Thyroid gland (tissue), 4 donors: ENCODE measurements at regions not wholly inside any gene's neighbourhood (a gene's known extent, or its start where the extent isn't known, plus 50 kb on each side); places are given as distances from the start of the nearest gene placed in this dataset.

Experiments
- DNase-seq, 2 donors: peaks; one replicate each; pipeline ENCODE4 v3.0.0-alpha.2; 2019
- H3K27ac ChIP-seq, 3 donors: fragments of 200-600 bp; sonication (generic); 1 replicate in 2 of 3; 2 replicates in 1 of 3; pipeline ENCODE4 v1.5.1; 2016 to 2019; ENCODE audit warnings: mild to moderate bottlenecking in 1 of 3, moderate library complexity in 1 of 3
- H3K27me3 ChIP-seq: fragments of 200-600 bp; sonication (generic); one replicate; pipeline ENCODE4 v1.5.1; 2019
- H3K36me3 ChIP-seq, 2 donors: fragments of 200-600 bp; sonication (generic); one replicate each; pipeline ENCODE4 v1.5.1; 2016 to 2019
- H3K4me1 ChIP-seq, 2 donors: fragments of 200-600 bp; sonication (generic); one replicate each; pipeline ENCODE4 v1.5.1; 2017 to 2019
- H3K4me3 ChIP-seq, 3 donors: fragments of 200-600 bp; sonication (generic); replicated peaks in 1 of 3; 1 replicate in 2 of 3; 2 replicates in 1 of 3; pipeline ENCODE4 v1.5.1; 2016; ENCODE audit warnings: mild to moderate bottlenecking in 1 of 3
- H3K9me3 ChIP-seq: fragments of 200-600 bp; sonication (generic); one replicate; pipeline ENCODE4 v1.5.1; 2017
- CTCF ChIP-seq, 6 experiments: fragments of 200-600 bp in 3 of 6; fragments of 450-650 bp in 3 of 6; sonication (generic) in 3 of 6; IDR thresholded peaks; one replicate each; pipeline ENCODE4 v1.5.1; 2016 to 2019; ENCODE audit warnings: antibody characterized with exemption in 6 of 6, mild to moderate bottlenecking in 2 of 6, inconsistent platforms in 1 of 6, moderate library complexity in 1 of 6
- POLR2A ChIP-seq, 2 donors: fragments of 450-650 bp; IDR thresholded peaks; one replicate each; pipeline ENCODE4 v1.6.1; 2017; ENCODE audit warnings: antibody characterized with exemption in 2 of 2, mild to moderate bottlenecking in 2 of 2, moderate library complexity in 1 of 2
- WGBS, 2 donors: methylation state at CpG; one replicate each; pipeline ENCODE4 v1.1.5; 2017; 5-methylcytosine and 5-hydroxymethylcytosine counted together
- intact Hi-C: fragments of 100-400 bp; cut with DNase I; formaldehyde crosslinking; loops from one replicate; pipeline ENCODE4 v1.15.1; 2023

- no peaks in the 10 kb centered on the region for H3K4me1 ChIP-seq
- no peak for DNase-seq
- no peaks in the 10 kb centered on the region for H3K9me3 ChIP-seq
- no peak for TF ChIP-seq POLR2A (IDR thresholded peaks at IDR 0.05)
- TF ChIP-seq CTCF (IDR thresholded peaks at IDR 0.05) = no peak
- 80 to 91% methylated on average over 9 of the region's 9 CpGs for WGBS, 2 donors
- no peaks in the 10 kb centered on the region for H3K27me3 ChIP-seq
- H3K27ac ChIP-seq = no peak overlapping the region
- intact Hi-C loops = no loop called here
- no peak overlapping the region for H3K4me3 ChIP-seq
- H3K36me3 ChIP-seq = no peaks in the 10 kb centered on the region
Observed at GRCh38 chr11:116420770-116421528, 351.8 kb downstream of the BUD13 start.

GRCh38 chr11:116420030-116420429 lies 352.8 kb downstream of the BUD13 start:
- Histone ChIP-seq H3K4me1 (no peaks in the 10 kb centered on the region), H3K4me3 (no peak overlapping the region), H3K9me3 (no peaks in the 10 kb centered on the region), H3K36me3 (no peaks in the 10 kb centered on the region), H3K27me3 (no peaks in the 10 kb centered on the region), H3K27ac (no peak overlapping the region)
- TF ChIP-seq POLR2A (IDR thresholded peaks at IDR 0.05) = no peak
- TF ChIP-seq CTCF (IDR thresholded peaks at IDR 0.05) = no peak
- intact Hi-C loops = no loop called here
- no peak for DNase-seq

- Histone ChIP-seq H3K4me1 (no peaks in the 10 kb centered on the region), H3K9me3 (no peaks in the 10 kb centered on the region), H3K4me3 (no peak overlapping the region), H3K27me3 (no peaks in the 10 kb centered on the region), H3K36me3 (no peaks in the 10 kb centered on the region), H3K27ac (no peak overlapping the region)
- 90 to 91% methylated on average over 6 of the region's 6 CpGs for WGBS, 2 donors
- no peak for TF ChIP-seq CTCF (IDR thresholded peaks at IDR 0.05)
- no peak for TF ChIP-seq POLR2A (IDR thresholded peaks at IDR 0.05)
- DNase-seq = no peak
- intact Hi-C loops = no loop called here
Observed at GRCh38 chr11:116418388-116419041, 354.3 kb downstream of the BUD13 start.

- Histone ChIP-seq H3K4me3 (no peak overlapping the region), H3K36me3 (no peaks in the 10 kb centered on the region), H3K27me3 (no peaks in the 10 kb centered on the region), H3K9me3 (no peaks in the 10 kb centered on the region), H3K4me1 (no peaks in the 10 kb centered on the region), H3K27ac (no peak overlapping the region)
- WGBS, 2 donors = 80% methylated on average over 1 of the region's 1 CpG; no CpG with 5 or more reads in 1 of the 2 donors
- intact Hi-C loops = no loop called here
- no peak for DNase-seq
- TF ChIP-seq CTCF (IDR thresholded peaks at IDR 0.05) = no peak
- TF ChIP-seq POLR2A (IDR thresholded peaks at IDR 0.05) = no peak
Observed at GRCh38 chr11:116416852-116417251, 355.9 kb downstream of the BUD13 start.

- WGBS, 2 donors = 68 to 69% methylated on average over 6 of the region's 6 CpGs
- Histone ChIP-seq H3K27me3 (no peaks in the 10 kb centered on the region), H3K4me3 (no peak overlapping the region), H3K4me1 (no peaks in the 10 kb centered on the region), H3K36me3 (no peaks in the 10 kb centered on the region), H3K27ac (no peak overlapping the region), H3K9me3 (no peaks in the 10 kb centered on the region)
- TF ChIP-seq POLR2A (IDR thresholded peaks at IDR 0.05) (no peak), CTCF (IDR thresholded peaks at IDR 0.05) (no peak)
- DNase-seq = no peak
- intact Hi-C loops = no loop called here
Observed at GRCh38 chr11:116415095-116415494, 357.7 kb downstream of the BUD13 start.
